Stomach (tissue), 8 donors: ENCODE measurements at regions not wholly inside any gene's neighbourhood (a gene's known extent, or its start where the extent isn't known, plus 50 kb on each side); places are given as distances from the start of the nearest gene placed in this dataset.

Source experiments
- DNase-seq, 2 donors: peaks; one replicate each; pipeline versions ENCODE4 v3.0.0 to v3.0.0-alpha.2; 2013 to 2019
- H3K27ac ChIP-seq, 5 donors: fragments of 200-600 bp in 4 of 5; sonication (generic) in 4 of 5; one replicate each; pipeline ENCODE4 v1.5.1; 2013 to 2019; ENCODE audit warnings: mild to moderate bottlenecking in 1 of 5, moderate library complexity in 1 of 5
- H3K27me3 ChIP-seq, 3 donors: fragments of 200-600 bp; sonication (generic); one replicate each; pipeline ENCODE4 v1.5.1; 2017 to 2019; ENCODE audit warnings: mixed run types in 1 of 3
- H3K36me3 ChIP-seq, 4 donors: fragments of 200-600 bp; sonication (generic); 1 replicate in 3 of 4; 2 replicates in 1 of 4; pipeline ENCODE4 v1.5.1; 2016 to 2019
- H3K4me1 ChIP-seq, 4 donors: fragments of 200-600 bp; sonication (generic); one replicate each; pipeline ENCODE4 v1.5.1; 2016 to 2019
- H3K4me3 ChIP-seq, 4 donors: fragments of 200-600 bp; sonication (generic) in 3 of 4; one replicate each; pipeline ENCODE4 v1.5.1; 2016 to 2019; ENCODE audit warnings: mild to moderate bottlenecking in 1 of 4
- H3K9me3 ChIP-seq, 4 donors: fragments of 200-600 bp; sonication (generic); one replicate each; pipeline ENCODE4 v1.5.1; 2016 to 2019
- CTCF ChIP-seq, 7 experiments: fragments of 450-650 bp in 4 of 7; fragments of 200-600 bp in 3 of 7; sonication (generic) in 3 of 7; IDR thresholded peaks; one replicate each; pipeline ENCODE4 v1.5.1; 2016 to 2019; ENCODE audit warnings: antibody characterized with exemption in 7 of 7, control low read depth in 2 of 7, mild to moderate bottlenecking in 1 of 7
- EP300 ChIP-seq: sonication (generic); formaldehyde crosslinking; IDR thresholded peaks from one replicate; pipeline ENCODE4 v1.6.1; 2017; ENCODE audit warnings: antibody characterized with exemption
- POLR2A ChIP-seq, 4 donors: fragments of 450-650 bp; IDR thresholded peaks; one replicate each; pipeline ENCODE4 v1.6.1; 2016; ENCODE audit warnings: antibody characterized with exemption in 4 of 4, control low read depth in 2 of 4, mild to moderate bottlenecking in 1 of 4, moderate library complexity in 1 of 4
- POLR2AphosphoS5 ChIP-seq, 3 donors: sonication (generic); formaldehyde crosslinking; IDR thresholded peaks; one replicate each; pipeline ENCODE4 v1.6.1; 2016; ENCODE audit warnings: antibody characterized with exemption in 3 of 3
- WGBS, 5 donors: extraction: QIAGEN DNeasy Blood & Tissue Kit in 3 of 5; methylation state at CpG; one replicate each; pipeline versions ENCODE4 v1.1.5 to v1.1.7; 2013 to 2018; 5-methylcytosine and 5-hydroxymethylcytosine counted together
- intact Hi-C: fragments of 100-400 bp; cut with DNase I; formaldehyde crosslinking; loops from one replicate; pipeline ENCODE4 v1.15.1; 2023; ENCODE audit warnings: low total_unique reads
- donor health status: healthy with polysubstance abuse.
- donor health status: Bipolar disorder and iron deficiency.
- donor health status: healthy.

GRCh38 chr13:83178008-83178407 lies 704.3 kb downstream of the SLITRK1 start:
- H3K36me3 ChIP-seq = no peaks in the 10 kb centered on the region
- TF ChIP-seq EP300 (no peak), CTCF (IDR thresholded peaks at IDR 0.05) (no peak), POLR2A (IDR thresholded peaks at IDR 0.05) (no peak), POLR2AphosphoS5 (IDR thresholded peaks at IDR 0.05) (no peak)
- H3K4me1 ChIP-seq = no peaks in the 10 kb centered on the region
- H3K27me3 ChIP-seq = no peaks in the 10 kb centered on the region
- WGBS, 5 donors = 0 to 30% (median 0%) methylated on average over 1 of the region's 1 CpG
- intact Hi-C loops = no loop called here
- peaks cover 0 to 4% (median under 1%) of the 10 kb centered on the region in 4 donors for H3K9me3 ChIP-seq
- DNase-seq = no peak
- H3K27ac ChIP-seq = no peak overlapping the region
- no peak overlapping the region for H3K4me3 ChIP-seq

GRCh38 chr13:83168590-83168989 lies 713.7 kb downstream of the SLITRK1 start:
- intact Hi-C loops = no loop called here
- no peaks in the 10 kb centered on the region for H3K36me3 ChIP-seq
- no peak for TF ChIP-seq CTCF (IDR thresholded peaks at IDR 0.05)
- no peak for TF ChIP-seq POLR2A (IDR thresholded peaks at IDR 0.05)
- no peak for TF ChIP-seq EP300
- no peak for TF ChIP-seq POLR2AphosphoS5 (IDR thresholded peaks at IDR 0.05)
- H3K9me3 ChIP-seq = peaks cover 0 to 15% (median 6%) of the 10 kb centered on the region in 4 donors
- no peaks in the 10 kb centered on the region for H3K4me1 ChIP-seq
- no peaks in the 10 kb centered on the region for H3K27me3 ChIP-seq
- no peak for DNase-seq
- 73 to 85% (median 80%) methylated on average over 1 of the region's 1 CpG for WGBS, 5 donors
- no peak overlapping the region for H3K4me3 ChIP-seq
- H3K27ac ChIP-seq = no peak overlapping the region

- intact Hi-C loops = no loop called here
- no peak overlapping the region for H3K4me3 ChIP-seq
- H3K4me1 ChIP-seq = no peaks in the 10 kb centered on the region
- TF ChIP-seq POLR2A (IDR thresholded peaks at IDR 0.05) = no peak
- TF ChIP-seq POLR2AphosphoS5 (IDR thresholded peaks at IDR 0.05) = no peak
- TF ChIP-seq EP300 = no peak
- no peak for TF ChIP-seq CTCF (IDR thresholded peaks at IDR 0.05)
- DNase-seq = no peak
- H3K9me3 ChIP-seq = peaks cover 0 to 12% (median 5%) of the 10 kb centered on the region in 4 donors
- no peaks in the 10 kb centered on the region for H3K36me3 ChIP-seq
- no peaks in the 10 kb centered on the region for H3K27me3 ChIP-seq
- 78 to 87% (median 83%) methylated on average over 3 of the region's 3 CpGs for WGBS, 5 donors
- H3K27ac ChIP-seq = no peak overlapping the region
Measured at GRCh38 chr13:83167203-83167602, 715.1 kb downstream of the SLITRK1 start.

GRCh38 chr13:83166550-83166949 lies 715.7 kb downstream of the SLITRK1 start:
- no peak for TF ChIP-seq EP300
- TF ChIP-seq POLR2AphosphoS5 (IDR thresholded peaks at IDR 0.05) = no peak
- no peak for TF ChIP-seq POLR2A (IDR thresholded peaks at IDR 0.05)
- no peak for TF ChIP-seq CTCF (IDR thresholded peaks at IDR 0.05)
- DNase-seq = no peak
- H3K4me3 ChIP-seq = no peak overlapping the region
- intact Hi-C loops = no loop called here
- peaks cover 0 to 8% (median 3%) of the 10 kb centered on the region in 4 donors for H3K9me3 ChIP-seq
- H3K27ac ChIP-seq = no peak overlapping the region
- H3K27me3 ChIP-seq = no peaks in the 10 kb centered on the region
- H3K4me1 ChIP-seq = no peaks in the 10 kb centered on the region
- H3K36me3 ChIP-seq = no peaks in the 10 kb centered on the region
